ENCODE measurements at regions not wholly inside any gene's neighbourhood (a gene's known extent, or its start where the extent isn't known, plus 50 kb on each side); places are given as distances from the start of the nearest gene placed in this dataset.

DNA sequence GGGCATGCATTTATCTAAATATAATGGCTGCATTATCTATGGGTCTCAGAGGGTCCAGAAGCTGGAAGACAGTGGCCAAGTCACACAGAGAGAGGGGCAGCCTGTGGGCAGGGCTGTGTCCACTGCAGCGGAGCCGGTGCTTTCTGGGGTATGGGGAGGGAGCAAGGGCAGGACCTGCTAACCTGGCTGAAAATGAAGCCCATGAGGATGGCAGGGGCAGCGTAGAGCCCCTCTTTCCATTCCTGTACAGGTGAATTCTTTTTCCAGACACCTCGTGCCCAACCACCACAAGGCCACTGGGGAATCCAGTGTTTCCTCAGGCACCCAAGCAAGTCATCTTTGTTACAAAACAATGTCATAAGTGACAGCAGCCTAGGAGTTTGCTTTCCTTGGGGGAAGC, 305.9 kb upstream of the IRX4 start:
- no peak for DNase-seq
- peaks cover 1% of the 10 kb centered on the region for H3K9me3 Mint-ChIP-seq (ENCODE audit: unreplicated experiment)
- H3K36me3 Mint-ChIP-seq (ENCODE audit: unreplicated experiment): no peaks in the 10 kb centered on the region
- H3K4me3 Mint-ChIP-seq (ENCODE audit: unreplicated experiment): no peak overlapping the region
- TF ChIP-seq, protein P1, sequence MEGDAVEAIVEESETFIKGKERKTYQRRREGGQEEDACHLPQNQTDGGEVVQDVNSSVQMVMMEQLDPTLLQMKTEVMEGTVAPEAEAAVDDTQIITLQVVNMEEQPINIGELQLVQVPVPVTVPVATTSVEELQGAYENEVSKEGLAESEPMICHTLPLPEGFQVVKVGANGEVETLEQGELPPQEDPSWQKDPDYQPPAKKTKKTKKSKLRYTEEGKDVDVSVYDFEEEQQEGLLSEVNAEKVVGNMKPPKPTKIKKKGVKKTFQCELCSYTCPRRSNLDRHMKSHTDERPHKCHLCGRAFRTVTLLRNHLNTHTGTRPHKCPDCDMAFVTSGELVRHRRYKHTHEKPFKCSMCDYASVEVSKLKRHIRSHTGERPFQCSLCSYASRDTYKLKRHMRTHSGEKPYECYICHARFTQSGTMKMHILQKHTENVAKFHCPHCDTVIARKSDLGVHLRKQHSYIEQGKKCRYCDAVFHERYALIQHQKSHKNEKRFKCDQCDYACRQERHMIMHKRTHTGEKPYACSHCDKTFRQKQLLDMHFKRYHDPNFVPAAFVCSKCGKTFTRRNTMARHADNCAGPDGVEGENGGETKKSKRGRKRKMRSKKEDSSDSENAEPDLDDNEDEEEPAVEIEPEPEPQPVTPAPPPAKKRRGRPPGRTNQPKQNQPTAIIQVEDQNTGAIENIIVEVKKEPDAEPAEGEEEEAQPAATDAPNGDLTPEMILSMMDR (IDR thresholded peaks at IDR 0.05; ENCODE audit: partially characterized antibody, unreplicated experiment): no peak
- H3K4me1 Mint-ChIP-seq (ENCODE audit: low read depth, unreplicated experiment): no peaks in the 10 kb centered on the region
- H3K27ac Mint-ChIP-seq (ENCODE audit: unreplicated experiment): no peak overlapping the region
- peaks cover 4% of the 10 kb centered on the region for H3K27me3 Mint-ChIP-seq (ENCODE audit: unreplicated experiment)

DNA sequence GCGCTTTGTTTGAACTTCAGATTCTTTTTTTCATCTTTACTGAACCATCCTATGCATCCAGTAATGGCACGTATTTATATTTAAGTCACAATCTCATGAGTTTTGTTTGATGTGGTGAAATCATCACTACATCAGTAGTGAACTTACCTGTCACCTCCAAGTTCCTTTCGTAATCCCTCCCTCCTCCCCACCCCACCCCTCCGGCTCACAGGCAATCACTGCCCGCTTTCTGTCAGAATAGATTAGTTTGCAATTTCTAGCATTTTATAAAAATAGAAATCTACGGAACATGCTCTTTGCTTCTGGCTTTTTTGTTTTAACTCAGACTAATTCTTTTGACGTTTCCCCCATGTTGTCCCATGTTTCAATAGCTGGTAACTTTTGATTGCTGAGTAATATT, 305.4 kb upstream of the IRX4 start:
- Mint-ChIP-seq H3K27me3 (ENCODE audit: unreplicated experiment) (peaks cover 4% of the 10 kb centered on the region), H3K27ac (ENCODE audit: unreplicated experiment) (no peak overlapping the region)

GRCh38 chr5:2187687-2188086, 305.0 kb upstream of the IRX4 start:
- H3K36me3 Mint-ChIP-seq (ENCODE audit: unreplicated experiment): no peaks in the 10 kb centered on the region
- no peak overlapping the region for H3K4me3 Mint-ChIP-seq (ENCODE audit: unreplicated experiment)
- TF ChIP-seq, protein P1 (IDR thresholded peaks at IDR 0.05; ENCODE audit: partially characterized antibody, unreplicated experiment): no peak
- no peaks in the 10 kb centered on the region for H3K4me1 Mint-ChIP-seq (ENCODE audit: low read depth, unreplicated experiment)
- DNase-seq: no peak
- no peak overlapping the region for H3K27ac Mint-ChIP-seq (ENCODE audit: unreplicated experiment)
- peaks cover 4% of the 10 kb centered on the region for H3K27me3 Mint-ChIP-seq (ENCODE audit: unreplicated experiment)
- peaks cover 1% of the 10 kb centered on the region for H3K9me3 Mint-ChIP-seq (ENCODE audit: unreplicated experiment)

More for the DNA sequence above, 305.4 kb upstream of the IRX4 start:
- H3K36me3 Mint-ChIP-seq (ENCODE audit: unreplicated experiment): no peaks in the 10 kb centered on the region
- H3K9me3 Mint-ChIP-seq (ENCODE audit: unreplicated experiment): peaks cover 1% of the 10 kb centered on the region
- no peak for DNase-seq
- H3K4me1 Mint-ChIP-seq (ENCODE audit: low read depth, unreplicated experiment): no peaks in the 10 kb centered on the region
- no peak overlapping the region for H3K4me3 Mint-ChIP-seq (ENCODE audit: unreplicated experiment)
- TF ChIP-seq, protein P1 (IDR thresholded peaks at IDR 0.05; ENCODE audit: partially characterized antibody, unreplicated experiment): no peak

DNA sequence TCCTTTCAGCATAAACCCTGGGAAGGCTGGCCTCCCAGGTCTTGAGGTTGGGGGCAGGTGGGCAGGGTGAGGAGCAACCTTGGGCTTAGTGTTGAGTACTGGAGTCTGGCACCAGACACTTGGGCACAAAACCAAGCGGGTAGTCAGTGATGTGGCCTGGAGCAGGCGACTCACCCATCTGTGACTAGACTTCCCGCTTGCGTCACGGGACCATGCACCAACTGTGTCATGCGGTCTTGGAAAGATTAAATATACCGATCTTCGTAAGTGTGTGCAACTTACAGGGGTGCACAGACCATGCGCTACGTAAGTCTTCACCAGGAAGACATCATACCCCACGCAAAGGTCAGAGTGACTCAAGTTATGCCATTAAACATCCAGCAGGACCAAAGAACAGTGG, 304.4 kb upstream of the IRX4 start:
- H3K27ac Mint-ChIP-seq (ENCODE audit: unreplicated experiment): no peak overlapping the region
- H3K4me1 Mint-ChIP-seq (ENCODE audit: low read depth, unreplicated experiment): no peaks in the 10 kb centered on the region
- no peak for DNase-seq
- peaks cover 1% of the 10 kb centered on the region for H3K9me3 Mint-ChIP-seq (ENCODE audit: unreplicated experiment)
- peaks cover 4% of the 10 kb centered on the region for H3K27me3 Mint-ChIP-seq (ENCODE audit: unreplicated experiment)
- no peak overlapping the region for H3K4me3 Mint-ChIP-seq (ENCODE audit: unreplicated experiment)
- TF ChIP-seq, protein P1 (IDR thresholded peaks at IDR 0.05; ENCODE audit: partially characterized antibody, unreplicated experiment): no peak
- H3K36me3 Mint-ChIP-seq (ENCODE audit: unreplicated experiment): no peaks in the 10 kb centered on the region

- Mint-ChIP-seq H3K27me3 (ENCODE audit: unreplicated experiment) (peaks cover 4% of the 10 kb centered on the region), H3K9me3 (ENCODE audit: unreplicated experiment) (peaks cover 1% of the 10 kb centered on the region), H3K27ac (ENCODE audit: unreplicated experiment) (no peak overlapping the region), H3K4me3 (ENCODE audit: unreplicated experiment) (no peak overlapping the region), H3K4me1 (ENCODE audit: low read depth, unreplicated experiment) (no peaks in the 10 kb centered on the region), H3K36me3 (ENCODE audit: unreplicated experiment) (no peaks in the 10 kb centered on the region)
- DNase-seq: no peak
- TF ChIP-seq, protein P1 (IDR thresholded peaks at IDR 0.05; ENCODE audit: partially characterized antibody, unreplicated experiment): no peak
Measured at GRCh38 chr5:2186472-2187015, 303.8 kb upstream of the IRX4 start.

Data from glutamatergic neuron (in vitro differentiated cells).